Activated CD8-positive, alpha-beta T cell treated with anti-CD3 and anti-CD28 coated beads for 36 hours (primary cell): ENCODE measurements at regions not wholly inside any gene's neighbourhood (a gene's known extent, or its start where the extent isn't known, plus 50 kb on each side); places are given as distances from the start of the nearest gene placed in this dataset.

Experiments used
- ATAC-seq: fragments of 200-7000 bp; cut with Tn5 transposase; one replicate; pipeline ENCODE4 v1.10.0; 2021; ENCODE audit warnings: mild to moderate bottlenecking, moderate library complexity
- CTCF ChIA-PET: fragments of 350-600 bp; sonication (Branson Sonifier 250); formaldehyde crosslinking; loops from one replicate; lab custom pipeline; 2021; ENCODE audit warnings: antibody characterized with exemption; lab: Charles Lee
- POLR2A ChIA-PET: fragments of 350-600 bp; sonication (Branson Sonifier 250); formaldehyde crosslinking; loops from one replicate; lab custom pipeline; 2021; ENCODE audit warnings: antibody characterized with exemption; lab: Charles Lee
- DNase-seq: peaks from one replicate; pipeline ENCODE4 v3.0.0-alpha.2; 2020
- H3K27ac Mint-ChIP-seq: one replicate; pipeline ENCODE4 v1.8.0; 2021; ENCODE audit warnings: mild to moderate bottlenecking, mixed read lengths
- H3K27me3 Mint-ChIP-seq: one replicate; pipeline ENCODE4 v1.8.0; 2021; ENCODE audit warnings: mixed read lengths
- H3K36me3 Mint-ChIP-seq: one replicate; pipeline ENCODE4 v1.8.0; 2021; ENCODE audit warnings: low read depth, mixed read lengths
- H3K4me1 Mint-ChIP-seq: one replicate; pipeline ENCODE4 v1.8.0; 2021; ENCODE audit warnings: low read depth, mixed read lengths
- H3K4me3 Mint-ChIP-seq: one replicate; pipeline ENCODE4 v1.8.0; 2021; ENCODE audit warnings: mild to moderate bottlenecking, moderate library complexity, mixed read lengths
- H3K9me3 Mint-ChIP-seq: one replicate; pipeline ENCODE4 v1.8.0; 2021; ENCODE audit warnings: mixed read lengths
- CTCF ChIP-seq: fragments of 200-600 bp; IDR thresholded peaks from one replicate; pipeline ENCODE4 v1.8.0; 2022; ENCODE audit warnings: antibody characterized with exemption, mild to moderate bottlenecking
- intact Hi-C: fragments of 100-400 bp; cut with micrococcal nuclease; formaldehyde crosslinking; loops from one replicate; pipeline ENCODE4 v1.10.0; 2022

- no peak for DNase-seq
- no peak for TF ChIP-seq CTCF
- no peak overlapping the region for H3K27ac Mint-ChIP-seq
- no peaks in the 10 kb centered on the region for H3K4me1 Mint-ChIP-seq
- ChIA-PET POLR2A (no interaction called here), CTCF (no interaction called here)
- ATAC-seq: no peak
- no peaks in the 10 kb centered on the region for H3K9me3 Mint-ChIP-seq
- H3K36me3 Mint-ChIP-seq: no peaks in the 10 kb centered on the region
- peaks cover 4% of the 10 kb centered on the region for H3K27me3 Mint-ChIP-seq
- no peak overlapping the region for H3K4me3 Mint-ChIP-seq
- intact Hi-C loops: no loop called here
These were observed 1146.9 kb upstream of the GJE1 start for GRCh38 chr6:140985679-140986275.

- H3K9me3 Mint-ChIP-seq: no peaks in the 10 kb centered on the region
- no peaks in the 10 kb centered on the region for H3K4me1 Mint-ChIP-seq
- no peak overlapping the region for H3K27ac Mint-ChIP-seq
- intact Hi-C loops: no loop called here
- ChIA-PET POLR2A (no interaction called here), CTCF (no interaction called here)
- ATAC-seq: no peak
- no peaks in the 10 kb centered on the region for H3K36me3 Mint-ChIP-seq
- no peak for TF ChIP-seq CTCF
- H3K27me3 Mint-ChIP-seq: peaks cover 4% of the 10 kb centered on the region
- H3K4me3 Mint-ChIP-seq: no peak overlapping the region
- DNase-seq: no peak
These were observed 1152.3 kb upstream of the GJE1 start for GRCh38 chr6:140980265-140980887.

- DNase-seq: no peak
- H3K9me3 Mint-ChIP-seq: no peaks in the 10 kb centered on the region
- ChIA-PET POLR2A (no interaction called here), CTCF (no interaction called here)
- no peak for ATAC-seq
- no peaks in the 10 kb centered on the region for H3K4me1 Mint-ChIP-seq
- no peak for TF ChIP-seq CTCF
- no peaks in the 10 kb centered on the region for H3K27me3 Mint-ChIP-seq
- H3K27ac Mint-ChIP-seq: no peak overlapping the region
- intact Hi-C loops: no loop called here
- no peak overlapping the region for H3K4me3 Mint-ChIP-seq
- H3K36me3 Mint-ChIP-seq: no peaks in the 10 kb centered on the region
These were observed 1153.1 kb upstream of the GJE1 start for GRCh38 chr6:140979642-140980091.

GRCh38 chr6:140977403-140977802 lies 1155.3 kb upstream of the GJE1 start:
- intact Hi-C loops: no loop called here
- no peaks in the 10 kb centered on the region for H3K27me3 Mint-ChIP-seq
- H3K4me3 Mint-ChIP-seq: no peak overlapping the region
- ChIA-PET POLR2A (no interaction called here), CTCF (no interaction called here)
- H3K4me1 Mint-ChIP-seq: no peaks in the 10 kb centered on the region
- ATAC-seq: no peak
- H3K9me3 Mint-ChIP-seq: no peaks in the 10 kb centered on the region
- no peak overlapping the region for H3K27ac Mint-ChIP-seq
- no peak for DNase-seq
- H3K36me3 Mint-ChIP-seq: no peaks in the 10 kb centered on the region
- TF ChIP-seq CTCF: no peak

GRCh38 chr6:140976806-140977205 lies 1155.9 kb upstream of the GJE1 start:
- DNase-seq: no peak
- Mint-ChIP-seq H3K4me3 (no peak overlapping the region), H3K36me3 (no peaks in the 10 kb centered on the region), H3K9me3 (no peaks in the 10 kb centered on the region), H3K27me3 (no peaks in the 10 kb centered on the region), H3K4me1 (no peaks in the 10 kb centered on the region), H3K27ac (no peak overlapping the region)
- intact Hi-C loops: no loop called here
- TF ChIP-seq CTCF: no peak
- ChIA-PET CTCF (no interaction called here), POLR2A (no interaction called here)
- no peak for ATAC-seq
